ENCODE measurements at regions not wholly inside any gene's neighbourhood (a gene's known extent, or its start where the extent isn't known, plus 50 kb on each side); places are given as distances from the start of the nearest gene placed in this dataset.

DNA sequence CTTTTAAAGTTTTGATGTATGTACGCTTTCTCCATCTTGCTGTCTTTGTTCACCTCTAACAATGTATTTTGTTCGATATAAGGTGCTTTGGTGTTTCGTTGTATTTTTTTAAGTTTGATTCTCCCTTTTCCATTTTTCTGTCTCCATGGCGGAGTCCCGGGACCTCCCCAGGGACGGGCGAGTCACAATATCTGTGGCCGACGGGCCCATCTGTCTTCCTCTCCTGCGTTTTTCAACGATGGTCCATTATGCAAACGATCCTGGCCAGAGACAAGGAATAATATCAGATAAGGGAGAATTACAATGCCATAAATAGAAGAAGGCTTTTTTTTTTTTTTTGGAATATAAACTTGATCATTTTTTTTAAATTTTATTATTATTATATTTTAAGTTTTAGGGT lies 112.3 kb upstream of the SHOX start:
- no peak for TF ChIP-seq FOXA1 (IDR thresholded peaks at IDR 0.05)
- TF ChIP-seq LEF1 (IDR thresholded peaks at IDR 0.05; ENCODE audit: borderline replicate concordance) = no peak
- TF ChIP-seq FOXM1 (IDR thresholded peaks at IDR 0.05; ENCODE audit: borderline replicate concordance) = no peak
- TF ChIP-seq ARNT (IDR thresholded peaks at IDR 0.05) = no peak
- TF ChIP-seq HDGF (IDR thresholded peaks at IDR 0.05; ENCODE audit: borderline replicate concordance) = no peak

Data from HEK293T (cell line).